ENCODE measurements at regions not wholly inside any gene's neighbourhood (a gene's known extent, or its start where the extent isn't known, plus 50 kb on each side); places are given as distances from the start of the nearest gene placed in this dataset.

- DNase-seq (ENCODE audit: low read depth) = no peak
- no peak overlapping the region for H3K4me3 ChIP-seq (ENCODE audit: low read length)
- TF ChIP-seq CTCF (IDR thresholded peaks at IDR 0.05; ENCODE audit: insufficient read depth, low read depth, low read length, missing control alignments) = no peak
Observed at GRCh38 chr19:27740396-27740795, 1472.6 kb downstream of the UQCRFS1 start.

GRCh38 chr19:27738569-27739193, 1474.3 kb downstream of the UQCRFS1 start:
- no peak overlapping the region for H3K4me3 ChIP-seq (ENCODE audit: low read length)
- DNase-seq (ENCODE audit: low read depth) = no peak
- no peak for TF ChIP-seq CTCF (IDR thresholded peaks at IDR 0.05; ENCODE audit: insufficient read depth, low read depth, low read length, missing control alignments)

GRCh38 chr19:27736225-27736624, 1476.7 kb downstream of the UQCRFS1 start:
- no peak overlapping the region for H3K4me3 ChIP-seq (ENCODE audit: low read length)
- TF ChIP-seq CTCF (IDR thresholded peaks at IDR 0.05; ENCODE audit: insufficient read depth, low read depth, low read length, missing control alignments) = no peak
- DNase-seq (ENCODE audit: low read depth) = no peak

- no peak for DNase-seq (ENCODE audit: low read depth)
- no peak overlapping the region for H3K4me3 ChIP-seq (ENCODE audit: low read length)
- no peak for TF ChIP-seq CTCF (IDR thresholded peaks at IDR 0.05; ENCODE audit: insufficient read depth, low read depth, low read length, missing control alignments)
Observed at GRCh38 chr19:27735314-27735713, 1477.6 kb downstream of the UQCRFS1 start.

- no peak for TF ChIP-seq CTCF (IDR thresholded peaks at IDR 0.05; ENCODE audit: insufficient read depth, low read depth, low read length, missing control alignments)
- H3K4me3 ChIP-seq (ENCODE audit: low read length) = no peak overlapping the region
- no peak for DNase-seq (ENCODE audit: low read depth)
Observed at GRCh38 chr19:27734496-27735220, 1478.3 kb downstream of the UQCRFS1 start.

- DNase-seq (ENCODE audit: low read depth) = no peak
- TF ChIP-seq CTCF (IDR thresholded peaks at IDR 0.05; ENCODE audit: insufficient read depth, low read depth, low read length, missing control alignments) = no peak
- H3K4me3 ChIP-seq (ENCODE audit: low read length) = no peak overlapping the region
Observed at GRCh38 chr19:27733551-27734266, 1479.2 kb downstream of the UQCRFS1 start.

All from epithelial cell of esophagus (primary cell).